GM21717 (cell line): ENCODE measurements at regions not wholly inside any gene's neighbourhood (a gene's known extent, or its start where the extent isn't known, plus 50 kb on each side); places are given as distances from the start of the nearest gene placed in this dataset.
"Not testable (repeated sequence)": the region's sequence is repeated elsewhere in the genome, so short reads cannot be mapped to it uniquely, and the experiment has no call there.

Source experiments
- ATAC-seq: cut with Tn5 transposase; IDR thresholded peaks from one replicate; pipeline ENCODE4 v1.9.1; 2021; ENCODE audit warnings: mild to moderate bottlenecking, moderate library complexity; ENCODE audit not compliant: unreplicated experiment

- ATAC-seq, result no peak
Observed at GRCh38 chr12:28689398-28690175, 459.5 kb upstream of the FAR2 start.

GRCh38 chr12:28693565-28694219, 455.4 kb upstream of the FAR2 start:
- no peak for ATAC-seq

GRCh38 chr12:28698553-28698952, 450.5 kb upstream of the FAR2 start:
- no peak for ATAC-seq

GRCh38 chr12:28699029-28699428, 450.0 kb upstream of the FAR2 start:
- ATAC-seq, result no peak

- no peak for ATAC-seq
Observed at GRCh38 chr12:28700161-28700560, 448.9 kb upstream of the FAR2 start.

GRCh38 chr12:28704477-28705169, 444.5 kb upstream of the FAR2 start:
- ATAC-seq, result no peak

GRCh38 chr12:28708918-28709371, 440.1 kb upstream of the FAR2 start:
- no peak for ATAC-seq

- ATAC-seq, result no peak
Observed at GRCh38 chr12:28709986-28710685, 438.9 kb upstream of the FAR2 start.

- ATAC-seq, result no peak
Observed at GRCh38 chr12:28710882-28711281, 438.2 kb upstream of the FAR2 start.

GRCh38 chr12:28711421-28711820, 437.7 kb upstream of the FAR2 start:
- ATAC-seq, result no peak

- ATAC-seq, result no peak
Observed at GRCh38 chr12:28742791-28743190, 406.3 kb upstream of the FAR2 start.

GRCh38 chr12:28746734-28747325, 402.2 kb upstream of the FAR2 start:
- ATAC-seq, result no peak

- ATAC-seq, result no peak
Observed at GRCh38 chr12:28750946-28751685, 398.0 kb upstream of the FAR2 start.

GRCh38 chr12:28755027-28755426, 394.1 kb upstream of the FAR2 start:
- no peak for ATAC-seq

GRCh38 chr12:28759333-28759732, 389.7 kb upstream of the FAR2 start:
- no peak for ATAC-seq

- not testable (repeated sequence) for ATAC-seq
Observed at GRCh38 chr12:28760040-28760903, 388.8 kb upstream of the FAR2 start.

GRCh38 chr12:28761897-28762296, 387.2 kb upstream of the FAR2 start:
- ATAC-seq, result not testable (repeated sequence)

GRCh38 chr12:28766398-28766797, 382.7 kb upstream of the FAR2 start:
- no peak for ATAC-seq

GRCh38 chr12:28767836-28768348, 381.2 kb upstream of the FAR2 start:
- no peak for ATAC-seq
